Activated CD4-positive, alpha-beta T cell treated with anti-CD3 and anti-CD28 coated beads for 24 hours (primary cell): ENCODE measurements at regions not wholly inside any gene's neighbourhood (a gene's known extent, or its start where the extent isn't known, plus 50 kb on each side); places are given as distances from the start of the nearest gene placed in this dataset.
"Not testable (repeated sequence)": the region's sequence is repeated elsewhere in the genome, so short reads cannot be mapped to it uniquely, and the experiment has no call there.

ENCODE experiments used
- DNase-seq, 2 donors: peaks; one replicate each; pipeline ENCODE4 v3.0.0-alpha.2; 2020; ENCODE audit warnings: low read depth in 2 of 2

- no peak for DNase-seq
Measured at GRCh38 chr5:56298336-56299090, 65.4 kb upstream of the ANKRD55 start.

GRCh38 chr5:56297851-56298250 is 64.7 kb upstream of the ANKRD55 start:
- no peak for DNase-seq

GRCh38 chr5:56295311-56295710 is 62.2 kb upstream of the ANKRD55 start:
- not testable (repeated sequence) for DNase-seq

- DNase-seq = no peak
Measured at GRCh38 chr5:56294354-56294753, 61.2 kb upstream of the ANKRD55 start.

GRCh38 chr5:56292874-56293273 is 59.7 kb upstream of the ANKRD55 start:
- DNase-seq = not testable (repeated sequence)

- DNase-seq = no peak
Measured at GRCh38 chr5:56291661-56292374, 58.7 kb upstream of the ANKRD55 start.

GRCh38 chr5:56291079-56291643 is 58.0 kb upstream of the ANKRD55 start:
- no peak for DNase-seq

GRCh38 chr5:56290378-56291078 is 57.4 kb upstream of the ANKRD55 start:
- DNase-seq = no peak

GRCh38 chr5:56289602-56289987 is 56.5 kb upstream of the ANKRD55 start:
- DNase-seq = no peak

- DNase-seq = no peak
Measured at GRCh38 chr5:56288873-56289601, 55.9 kb upstream of the ANKRD55 start.

GRCh38 chr5:56286015-56286884 is 53.1 kb upstream of the ANKRD55 start:
- no peak for DNase-seq

- no peak for DNase-seq
Measured at GRCh38 chr5:56282951-56283350, 49.8 kb upstream of the ANKRD55 start.
